Activated CD8-positive, alpha-beta memory T cell treated with anti-CD3 and anti-CD28 coated beads, Interleukin-2, amount 50 U/mL, for 4 hours (primary cell): ENCODE measurements at regions not wholly inside any gene's neighbourhood (a gene's known extent, or its start where the extent isn't known, plus 50 kb on each side); places are given as distances from the start of the nearest gene placed in this dataset.
A peak's percentile ranks its signal among the peaks of the same experiment; 100 is the strongest.
"Not testable (repeated sequence)": the region's sequence is repeated elsewhere in the genome, so short reads cannot be mapped to it uniquely, and the experiment has no call there.

Experiments used
- DNase-seq: peaks from one replicate; pipeline ENCODE4 v3.0.0-alpha.2; 2020

DNA sequence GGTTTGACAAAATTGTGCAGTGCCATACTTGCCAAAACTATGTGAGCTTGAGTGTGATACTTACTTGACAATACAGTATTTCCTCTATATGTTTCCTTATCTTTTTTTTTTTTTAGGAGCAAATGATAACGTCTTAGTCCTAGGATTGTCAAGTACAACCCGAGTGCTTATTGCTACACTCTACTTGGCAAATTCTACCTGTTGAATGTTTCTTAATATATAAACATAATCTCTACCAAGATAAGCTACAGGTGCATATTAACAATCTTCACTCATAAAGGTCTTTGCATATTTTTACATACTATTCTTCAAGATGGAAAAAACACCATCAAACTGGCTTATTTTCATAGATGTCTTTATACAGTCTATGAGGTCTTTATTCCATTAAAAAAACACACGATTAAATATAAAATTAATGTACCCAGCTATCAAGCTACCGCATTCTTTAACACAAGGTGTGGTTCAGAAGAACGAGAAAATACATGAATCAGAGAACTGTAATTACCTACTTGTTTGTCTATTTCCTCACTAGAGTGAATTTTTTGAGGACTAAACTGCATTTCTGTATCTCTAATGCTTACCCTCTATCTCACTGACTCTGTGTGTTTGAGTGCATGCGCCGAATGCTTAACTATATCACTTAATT is 76.1 kb upstream of the PDSS1 start:
- DNase-seq, result no peak

DNA sequence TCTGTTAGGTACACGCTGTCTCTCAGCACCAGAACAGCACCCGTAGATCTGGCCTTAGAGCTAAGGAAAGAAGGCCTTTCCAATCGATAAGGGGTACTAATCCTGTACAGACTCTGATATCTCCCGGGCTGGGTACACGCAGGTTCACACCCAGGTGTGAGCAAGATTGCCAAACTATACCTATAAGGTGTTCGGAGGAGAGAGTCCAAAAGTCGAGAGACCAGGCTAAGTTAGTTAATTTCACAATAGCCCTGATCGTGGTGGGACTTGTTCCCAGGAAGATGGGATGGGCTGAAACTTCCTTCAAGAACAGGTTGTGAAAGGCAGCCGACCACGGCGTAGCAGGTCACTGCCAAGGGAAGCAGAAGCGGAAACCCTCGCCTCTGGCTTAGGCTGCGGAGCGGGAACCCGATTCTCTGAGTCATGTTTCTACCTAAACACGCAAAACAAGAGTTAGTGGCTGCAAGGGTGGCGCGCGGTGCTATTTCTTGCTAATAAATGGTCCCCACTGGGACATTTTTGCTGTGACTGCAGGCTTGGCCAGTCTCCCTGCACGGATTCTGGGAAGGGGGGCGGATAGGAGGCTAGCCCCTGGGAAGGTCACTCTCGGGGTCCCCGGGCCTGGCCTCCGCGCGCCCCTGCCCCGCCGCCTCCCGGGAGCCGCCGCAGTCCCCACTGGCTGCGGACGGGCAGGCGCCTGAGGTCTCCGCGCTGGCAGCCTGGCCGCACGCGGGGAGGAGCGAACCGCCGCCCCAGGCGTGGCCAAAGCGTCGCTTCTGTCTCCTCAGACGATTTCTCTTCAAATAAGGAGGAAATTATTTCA is 75.4 kb upstream of the PDSS1 start:
- DNase-seq, result peak; percentile 21

DNA sequence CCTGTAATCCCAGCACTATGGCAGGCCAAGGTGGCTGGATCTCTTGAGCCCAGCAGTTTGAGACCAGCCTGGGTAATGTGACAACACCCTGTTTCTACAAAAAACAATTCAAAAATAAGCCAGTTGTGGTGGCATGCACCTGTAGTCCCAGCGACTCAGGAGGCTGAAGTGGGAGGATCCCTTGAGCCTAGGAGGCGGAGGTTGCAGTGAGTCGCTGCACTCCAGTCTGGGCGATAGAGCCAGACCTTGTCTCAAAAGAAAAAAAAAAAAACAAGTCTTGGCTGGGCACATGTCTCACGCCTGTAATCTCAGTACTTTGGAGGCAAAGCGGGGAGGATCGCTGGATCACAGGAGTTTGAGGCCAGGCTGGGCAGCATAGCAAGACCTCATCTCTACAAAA is 74.6 kb upstream of the PDSS1 start:
- DNase-seq, result no peak

DNA sequence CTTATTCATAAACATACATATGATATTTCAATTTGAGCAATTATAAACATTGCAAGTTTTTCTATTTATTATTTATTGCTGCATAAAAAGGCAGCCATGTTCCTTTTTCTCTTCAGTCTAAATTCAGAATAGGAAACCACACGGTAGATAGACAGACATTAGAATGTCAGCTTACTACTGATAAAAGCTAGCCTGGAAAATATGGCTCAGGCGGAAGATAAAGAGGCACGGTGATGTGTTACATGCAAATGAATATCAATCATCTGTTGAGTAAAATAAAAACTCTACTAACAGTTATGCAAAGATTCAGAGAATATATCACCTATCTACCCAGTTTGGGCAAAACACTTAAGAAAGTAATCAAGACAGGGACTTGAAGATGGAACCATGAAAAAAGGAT is 73.5 kb upstream of the PDSS1 start:
- DNase-seq, result no peak

DNA sequence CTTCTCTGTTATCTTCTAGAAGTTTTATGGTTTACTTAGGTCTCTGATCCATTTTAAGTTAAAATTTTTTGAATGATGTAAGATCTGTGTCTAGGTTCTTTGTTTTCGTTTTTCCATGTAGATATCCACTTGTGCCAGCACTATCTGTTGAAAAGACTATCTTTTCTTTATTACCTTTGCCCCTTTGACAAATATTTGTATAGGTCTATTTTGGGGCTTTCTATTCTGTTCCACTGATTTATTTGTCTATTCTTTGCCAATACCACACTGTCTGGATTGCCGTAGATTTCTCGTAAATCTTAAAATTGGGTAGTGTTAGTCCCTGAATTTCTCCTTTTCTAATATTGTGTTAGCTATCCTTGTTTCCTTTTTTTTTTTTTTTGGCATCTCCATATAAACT is 71.4 kb upstream of the PDSS1 start:
- DNase-seq, result no peak

DNA sequence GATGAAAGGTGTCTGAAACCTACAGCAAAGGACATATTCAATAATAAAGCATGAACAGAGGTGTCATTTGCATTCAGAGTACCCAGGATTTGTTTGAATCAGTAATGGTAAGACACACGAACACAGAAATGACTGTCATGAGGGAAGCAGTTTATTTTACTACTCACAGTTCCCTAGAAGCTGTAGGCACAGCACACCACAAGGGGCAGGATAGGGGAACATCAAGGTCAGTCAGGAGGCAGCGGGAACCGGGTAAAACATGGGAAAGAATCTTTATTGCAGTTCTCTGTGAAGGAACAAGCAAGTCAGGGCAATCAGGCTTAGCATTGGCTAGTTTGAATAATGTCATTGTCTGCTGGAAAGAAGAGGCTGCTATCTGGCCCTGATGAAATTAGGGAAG is 70.2 kb upstream of the PDSS1 start:
- no peak for DNase-seq

DNA sequence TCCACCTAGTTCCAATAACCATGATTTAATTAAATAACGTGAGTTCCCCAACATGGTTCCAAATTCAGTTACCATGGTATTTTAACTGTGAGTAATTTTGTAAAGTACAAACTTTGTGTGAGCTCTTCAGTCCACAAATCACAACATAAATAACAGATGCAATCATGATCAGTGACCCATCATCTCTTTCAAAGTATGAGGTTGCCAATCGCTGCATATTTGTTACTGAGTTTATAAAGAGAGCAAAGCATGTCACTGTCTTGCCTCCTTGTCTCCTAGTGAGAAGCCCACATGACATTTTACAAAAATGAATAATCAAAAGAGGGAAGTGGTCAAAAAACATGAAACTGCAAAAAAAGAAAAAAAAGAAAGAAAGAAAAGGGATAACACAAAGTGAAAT is 69.1 kb upstream of the PDSS1 start:
- DNase-seq, result no peak

DNA sequence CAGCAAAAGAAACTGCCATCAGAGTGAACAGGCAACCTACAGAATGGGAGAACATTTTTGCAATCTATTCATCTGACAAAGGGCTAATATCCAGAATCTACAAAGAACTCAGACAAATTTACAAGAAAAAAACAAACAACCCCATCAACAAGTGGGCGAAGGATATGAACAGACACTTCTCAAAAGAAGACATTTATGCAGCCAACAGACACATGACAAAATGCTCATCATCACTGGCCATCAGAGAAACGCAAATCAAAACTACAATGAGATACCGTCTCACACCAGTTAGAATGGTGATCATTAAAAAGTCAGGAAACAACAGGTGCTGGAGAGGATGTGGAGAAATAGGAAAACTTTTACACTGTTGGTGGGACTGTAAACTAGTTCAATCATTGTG is 65.3 kb upstream of the PDSS1 start:
- DNase-seq, result not testable (repeated sequence)

DNA sequence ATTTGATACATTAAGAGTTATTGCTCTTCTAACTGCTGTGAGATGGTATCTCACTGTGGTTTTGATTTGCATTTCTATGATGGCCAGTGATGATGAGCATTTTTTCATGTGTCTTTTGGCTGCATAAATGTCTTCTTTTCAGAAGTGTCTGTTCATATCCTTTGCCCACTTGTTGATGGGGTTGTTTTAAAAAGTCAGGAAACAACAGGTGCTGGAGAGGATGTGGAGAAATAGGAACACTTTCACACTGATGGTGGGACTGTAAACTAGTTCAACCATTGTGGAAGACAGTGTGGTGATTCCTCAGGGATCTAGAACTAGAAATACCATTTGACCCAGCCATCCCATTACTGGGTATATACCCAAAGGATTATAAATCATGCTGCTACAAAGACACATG is 63.4 kb upstream of the PDSS1 start:
- DNase-seq, result not testable (repeated sequence)

DNA sequence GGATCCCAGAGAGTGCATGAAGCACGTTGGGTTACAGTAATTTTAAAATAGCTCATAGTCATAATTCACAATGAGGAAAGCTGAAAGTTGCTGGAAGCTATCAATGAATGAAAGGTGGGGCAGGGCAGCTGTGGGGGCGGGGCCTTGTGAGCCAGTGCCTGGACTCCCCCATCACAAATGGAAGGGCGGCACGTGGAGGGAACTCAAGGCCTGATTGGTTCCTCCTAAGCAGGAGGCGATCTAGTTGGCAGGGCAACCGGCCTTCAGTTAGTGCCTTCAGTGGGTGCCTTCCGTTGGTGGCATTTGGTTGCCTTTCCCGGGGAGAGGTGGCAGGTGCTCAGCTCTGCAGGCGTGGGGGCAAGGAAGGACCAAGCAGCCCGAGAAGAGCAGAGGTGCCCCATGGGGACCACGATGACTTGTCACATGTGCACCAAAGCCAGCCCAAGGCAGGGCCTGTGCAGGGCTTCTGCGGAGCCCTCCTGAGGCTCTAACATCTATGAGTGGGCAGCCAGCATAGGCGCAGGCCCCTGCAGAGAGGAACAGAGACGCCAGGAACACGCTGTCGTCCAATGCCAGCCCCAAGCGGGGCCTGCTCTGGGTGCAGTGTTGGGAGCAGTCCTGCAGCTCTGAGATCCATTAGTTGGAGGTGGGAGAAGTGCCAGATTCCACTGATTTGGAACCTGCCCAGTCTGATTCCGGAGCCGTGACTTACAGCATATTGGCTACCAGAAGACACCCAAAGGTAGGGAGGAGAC is 59.8 kb upstream of the PDSS1 start:
- DNase-seq, result no peak

DNA sequence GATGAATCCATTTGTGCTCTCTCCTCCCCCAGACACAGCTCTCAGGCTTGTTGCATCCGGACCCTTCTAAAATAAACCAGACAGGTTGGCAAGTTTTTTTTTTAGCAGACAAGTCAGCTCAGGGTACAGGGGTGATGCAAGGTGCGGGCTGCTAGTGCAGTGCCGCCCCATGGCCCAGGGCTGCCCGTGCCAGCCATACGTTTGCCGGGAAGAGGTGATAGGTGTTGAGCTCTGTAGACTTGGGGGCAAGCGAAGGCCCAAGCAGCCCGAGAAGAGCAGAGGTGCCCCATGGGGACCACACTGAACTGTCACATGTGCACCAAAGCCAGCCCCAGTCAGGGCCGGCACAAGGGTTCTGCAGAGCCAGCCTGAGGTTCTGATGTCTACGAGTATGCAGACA is 57.1 kb upstream of the PDSS1 start:
- DNase-seq, result no peak

DNA sequence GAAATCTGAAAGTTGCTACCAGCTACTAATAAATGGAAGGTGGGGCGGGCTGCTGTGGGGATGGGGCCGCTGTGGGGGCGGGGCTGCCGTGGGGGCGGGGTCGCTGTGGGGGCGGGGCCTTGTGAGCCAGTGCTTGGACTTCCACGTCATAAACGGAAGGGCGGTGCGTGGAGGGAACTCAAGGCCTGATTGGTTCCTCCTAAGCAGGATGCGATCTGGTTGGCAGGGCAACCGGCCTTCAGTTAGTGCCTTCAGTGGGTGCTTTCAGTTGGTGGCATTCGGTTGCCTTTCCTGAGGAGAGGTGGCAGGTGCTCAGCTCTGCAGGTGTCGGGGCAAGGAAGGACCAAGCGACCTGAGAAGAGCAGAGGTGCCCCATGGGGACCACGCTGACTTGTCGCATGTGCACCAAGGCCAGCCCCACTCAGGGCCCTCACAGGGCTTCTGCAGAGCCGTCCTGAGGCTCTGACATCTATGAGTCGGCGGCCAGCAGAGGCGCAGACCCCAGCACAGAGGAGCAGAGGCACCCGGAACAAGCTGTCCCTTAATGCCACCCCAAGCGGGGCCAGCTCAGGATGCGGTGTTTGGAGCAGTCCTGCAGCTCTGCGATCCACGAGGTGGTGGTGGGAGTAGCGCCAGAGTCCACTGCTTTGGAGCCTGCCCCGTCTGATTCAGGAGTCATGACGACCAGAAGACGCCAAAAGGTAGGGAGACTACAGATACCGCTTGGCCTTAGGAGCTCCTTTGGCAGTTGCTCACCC is 54.4 kb upstream of the PDSS1 start:
- no peak for DNase-seq

DNA sequence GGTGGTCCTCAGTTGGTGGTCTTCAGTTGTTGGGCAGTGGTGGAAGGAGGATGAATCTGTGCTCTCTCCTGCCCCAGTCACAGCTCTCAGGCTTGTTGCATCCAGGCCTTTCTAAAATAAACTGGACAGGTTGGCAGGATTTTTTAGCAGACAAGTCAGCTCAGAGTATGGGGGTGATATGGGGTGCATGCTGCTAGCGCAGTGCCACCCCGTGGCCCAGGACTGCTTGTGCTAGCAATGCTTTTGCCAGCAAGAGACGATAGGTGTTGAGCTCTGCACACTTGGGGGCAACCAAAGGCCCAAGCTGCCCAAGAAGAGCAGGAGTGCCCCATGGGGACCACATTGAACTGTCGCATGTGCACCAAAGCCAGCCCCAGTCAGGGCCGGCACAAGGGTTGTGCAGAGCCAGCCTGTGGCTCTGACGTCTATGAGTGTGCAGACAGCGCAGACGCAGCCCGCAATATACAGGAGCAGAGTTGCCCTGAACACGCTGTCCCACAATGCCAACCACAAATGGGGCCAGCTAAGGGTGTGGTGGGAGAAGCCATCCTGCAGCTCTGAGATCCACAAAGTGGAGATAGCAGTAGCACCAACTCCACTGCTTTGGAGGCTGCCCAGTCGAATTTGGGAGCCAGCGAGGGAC is 49.8 kb upstream of the PDSS1 start:
- DNase-seq, result no peak
